B cell (primary cell): ENCODE measurements at regions not wholly inside any gene's neighbourhood (a gene's known extent, or its start where the extent isn't known, plus 50 kb on each side); places are given as distances from the start of the nearest gene placed in this dataset.

Source experiments
- ATAC-seq: fragments of 200-7000 bp; cut with Tn5 transposase; one replicate; pipeline ENCODE4 v1.10.0; 2021; ENCODE audit warnings: low read depth, mild to moderate bottlenecking, moderate number of reproducible peaks, moderate library complexity
- CTCF ChIA-PET: fragments of 350-600 bp; sonication (Branson Sonifier 250); formaldehyde crosslinking; loops from one replicate; lab custom pipeline; 2021; ENCODE audit warnings: antibody characterized with exemption, inconsistent platforms; lab: Charles Lee
- POLR2A ChIA-PET: fragments of 350-600 bp; sonication (Branson Sonifier 250); formaldehyde crosslinking; loops from one replicate; lab custom pipeline; 2021; ENCODE audit warnings: antibody characterized with exemption; lab: Charles Lee
- DNase-seq: peaks from one replicate; pipeline ENCODE4 v3.0.0; 2013
- H2AFZ ChIP-seq: 2 replicates; pipeline ENCODE4 v1.6.1; 2012; ENCODE audit warnings: mild to moderate bottlenecking, low read depth, low read length; ENCODE audit not compliant: insufficient read depth, poor library complexity, severe bottlenecking
- H3K27ac ChIP-seq, 2 donors: 1 replicate in 1 of 2; 2 replicates in 1 of 2; pipeline ENCODE4 v1.5.1; 2012 to 2013; ENCODE audit warnings: low read length in 2 of 2, mild to moderate bottlenecking in 2 of 2, moderate library complexity in 1 of 2
- H3K27me3 ChIP-seq, 4 experiments: fragments of 200-600 bp in 1 of 4; sonication (generic) in 1 of 4; replicated peaks in 1 of 4; 1 replicate in 2 of 4; 2 replicates in 2 of 4; pipeline versions ENCODE4 v1.6.1 to v1.7.0; 2013 to 2016; ENCODE audit warnings: low read length in 3 of 4, mild to moderate bottlenecking in 2 of 4, mixed read lengths in 1 of 4, moderate library complexity in 1 of 4; ENCODE audit not compliant: insufficient read depth in 4 of 4, control insufficient read depth in 3 of 4; ENCODE audit errors: control extremely low read depth in 1 of 4
- H3K36me3 ChIP-seq, 2 experiments: replicated peaks in 1 of 2; 1 replicate in 1 of 2; 2 replicates in 1 of 2; pipeline versions ENCODE4 v1.6.1 to v1.7.1; 2013; ENCODE audit warnings: low read length in 1 of 2; ENCODE audit not compliant: insufficient read depth in 2 of 2, control insufficient read depth in 1 of 2; ENCODE audit errors: control extremely low read depth in 1 of 2, extremely low read depth in 1 of 2
- H3K4me1 ChIP-seq, 2 donors: fragments of 200-600 bp in 1 of 2; sonication (generic) in 1 of 2; 1 replicate in 1 of 2; 2 replicates in 1 of 2; pipeline versions ENCODE4 v1.5.1 to v1.6.1; 2013 to 2017; ENCODE audit warnings: low read length in 2 of 2; ENCODE audit not compliant: control insufficient read depth in 2 of 2, insufficient read depth in 2 of 2
- H3K4me2 ChIP-seq: replicated peaks from 2 replicates; pipeline ENCODE3; 2012; ENCODE audit warnings: mild to moderate bottlenecking, low read depth, low read length; ENCODE audit not compliant: poor library complexity, severe bottlenecking
- H3K4me3 ChIP-seq, 5 experiments: fragments of 200-600 bp in 1 of 5; sonication (generic) in 1 of 5; 1 replicate in 3 of 5; 2 replicates in 2 of 5; pipeline versions ENCODE4 v1.5.1 to v1.7.0; 2011 to 2016; ENCODE audit warnings: low read length in 4 of 5, mild to moderate bottlenecking in 4 of 5, low read depth in 2 of 5, control low read depth in 1 of 5, moderate library complexity in 1 of 5; ENCODE audit not compliant: insufficient read depth in 1 of 5; ENCODE audit errors: control extremely low read depth in 1 of 5, extremely low read depth in 1 of 5
- H3K79me2 ChIP-seq: fragments of 200-600 bp; sonication (generic); one replicate; pipeline ENCODE4 v1.6.0; 2016; ENCODE audit warnings: low read length; ENCODE audit not compliant: control insufficient read depth, insufficient read depth
- H3K9ac ChIP-seq: fragments of 200-600 bp; sonication (generic); 2 replicates; pipeline ENCODE4 v1.6.1; 2017; ENCODE audit warnings: mild to moderate bottlenecking, low read length, moderate library complexity
- H3K9me3 ChIP-seq, 3 donors: one replicate each; pipeline versions ENCODE4 v1.6.1 to v1.7.1; 2013; ENCODE audit warnings: low read length in 2 of 3; ENCODE audit not compliant: control insufficient read depth in 2 of 3, insufficient read depth in 1 of 3; ENCODE audit errors: control extremely low read depth in 1 of 3
- H4K20me1 ChIP-seq: 2 replicates; pipeline ENCODE4 v1.6.0; 2012; ENCODE audit warnings: mild to moderate bottlenecking, low read length; ENCODE audit not compliant: insufficient read depth, control insufficient read depth, poor library complexity, severe bottlenecking
- H3K27ac Mint-ChIP-seq: one replicate; pipeline ENCODE4 v1.8.0; 2021; ENCODE audit warnings: mixed read lengths
- H3K27me3 Mint-ChIP-seq: one replicate; pipeline ENCODE4 v1.8.0; 2021; ENCODE audit warnings: mixed read lengths
- H3K4me1 Mint-ChIP-seq: one replicate; pipeline ENCODE4 v1.8.0; 2021; ENCODE audit warnings: mixed read lengths
- H3K4me3 Mint-ChIP-seq: one replicate; pipeline ENCODE4 v1.8.0; 2021; ENCODE audit warnings: mixed read lengths
- H3K9me3 Mint-ChIP-seq: one replicate; pipeline ENCODE4 v1.8.0; 2022; ENCODE audit warnings: mixed read lengths; ENCODE audit not compliant: insufficient read depth
- EZH2 ChIP-seq: IDR thresholded peaks from 2 replicates; pipeline ENCODE4 v1.6.1; 2012; ENCODE audit warnings: borderline replicate concordance, low read depth, mild to moderate bottlenecking, moderate library complexity, low read length; ENCODE audit not compliant: insufficient read depth, poor library complexity, severe bottlenecking
- WGBS: methylation state at CpG from one replicate; pipeline ENCODE4 v1.1.5; 2013; ENCODE audit warnings: missing lambda C conversion rate; ENCODE audit not compliant: insufficient coverage; 5-methylcytosine and 5-hydroxymethylcytosine counted together
- intact Hi-C: fragments of 100-400 bp; cut with micrococcal nuclease; formaldehyde crosslinking; loops from one replicate; pipeline ENCODE4 v1.10.0; 2022
- TF ChIP-seq, protein P1 (sequence below): fragments of 200-600 bp; IDR thresholded peaks from one replicate; pipeline ENCODE4 v1.8.0; 2022; ENCODE audit warnings: antibody characterized with exemption, mild to moderate bottlenecking

DNA sequence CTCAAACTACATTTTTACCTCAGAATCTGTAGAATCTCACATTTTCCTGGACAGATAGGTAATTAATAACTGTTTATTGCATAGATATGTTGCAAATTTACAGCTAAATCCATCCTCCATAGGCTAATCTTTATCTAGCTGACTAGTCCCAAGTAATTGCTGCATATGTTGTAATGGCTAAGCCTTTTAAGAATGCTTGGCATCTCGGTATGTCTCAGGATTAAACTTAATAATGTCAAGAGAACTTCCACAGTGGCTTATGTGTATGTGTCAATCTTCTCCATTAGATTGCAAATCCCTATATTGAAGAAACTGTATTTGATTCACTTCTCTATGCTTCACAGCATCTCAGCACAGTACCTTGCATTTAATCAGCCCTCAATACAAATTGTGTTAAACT lies 131.9 kb downstream of the PRDM9 start:
- Histone ChIP-seq H3K27ac (no peak overlapping the region), H2AFZ (no peak overlapping the region), H3K9ac (no peak overlapping the region), H3K36me3 (no peaks in the 10 kb centered on the region), H4K20me1 (no peaks in the 10 kb centered on the region), H3K9me3 (no peaks in the 10 kb centered on the region), H3K79me2 (no peaks in the 10 kb centered on the region), H3K27me3 (no peaks in the 10 kb centered on the region), H3K4me2 (no peak overlapping the region), H3K4me1 (no peaks in the 10 kb centered on the region), H3K4me3 (no peak overlapping the region)
- Mint-ChIP-seq H3K4me1 (no peaks in the 10 kb centered on the region), H3K4me3 (no peak overlapping the region), H3K27ac (no peak overlapping the region), H3K9me3 (peaks cover 4% of the 10 kb centered on the region), H3K27me3 (no peaks in the 10 kb centered on the region)
- no peak for TF ChIP-seq EZH2
- TF ChIP-seq, protein P1, sequence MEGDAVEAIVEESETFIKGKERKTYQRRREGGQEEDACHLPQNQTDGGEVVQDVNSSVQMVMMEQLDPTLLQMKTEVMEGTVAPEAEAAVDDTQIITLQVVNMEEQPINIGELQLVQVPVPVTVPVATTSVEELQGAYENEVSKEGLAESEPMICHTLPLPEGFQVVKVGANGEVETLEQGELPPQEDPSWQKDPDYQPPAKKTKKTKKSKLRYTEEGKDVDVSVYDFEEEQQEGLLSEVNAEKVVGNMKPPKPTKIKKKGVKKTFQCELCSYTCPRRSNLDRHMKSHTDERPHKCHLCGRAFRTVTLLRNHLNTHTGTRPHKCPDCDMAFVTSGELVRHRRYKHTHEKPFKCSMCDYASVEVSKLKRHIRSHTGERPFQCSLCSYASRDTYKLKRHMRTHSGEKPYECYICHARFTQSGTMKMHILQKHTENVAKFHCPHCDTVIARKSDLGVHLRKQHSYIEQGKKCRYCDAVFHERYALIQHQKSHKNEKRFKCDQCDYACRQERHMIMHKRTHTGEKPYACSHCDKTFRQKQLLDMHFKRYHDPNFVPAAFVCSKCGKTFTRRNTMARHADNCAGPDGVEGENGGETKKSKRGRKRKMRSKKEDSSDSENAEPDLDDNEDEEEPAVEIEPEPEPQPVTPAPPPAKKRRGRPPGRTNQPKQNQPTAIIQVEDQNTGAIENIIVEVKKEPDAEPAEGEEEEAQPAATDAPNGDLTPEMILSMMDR = no peak
- POLR2A ChIA-PET = no interaction called here
- CTCF ChIA-PET = no interaction called here
- ATAC-seq (no peak), DNase-seq (no peak)
- intact Hi-C loops = no loop called here
- no CpG with 5 or more reads among the region's 1 CpG for WGBS

DNA sequence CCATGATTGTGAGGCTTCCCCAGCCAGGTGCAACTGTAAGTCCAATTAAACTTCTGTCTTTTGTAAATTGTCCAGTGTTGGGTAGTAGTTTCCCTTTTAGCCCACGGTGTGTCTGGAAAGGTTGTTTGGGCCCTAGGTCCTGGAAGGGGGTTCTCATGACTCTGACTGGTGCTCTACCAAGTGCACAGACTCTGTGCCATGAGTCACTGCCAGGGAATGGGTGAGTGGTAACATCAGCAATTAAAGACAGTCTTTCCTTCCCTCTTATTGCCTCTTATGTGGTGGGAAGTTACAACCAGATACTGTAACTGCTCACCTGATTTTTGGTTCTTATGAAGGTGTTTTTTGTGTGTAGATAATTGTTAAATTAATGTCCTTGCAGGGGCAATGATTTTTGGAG lies 141.2 kb downstream of the PRDM9 start:
- Histone ChIP-seq H3K36me3 (no peaks in the 10 kb centered on the region), H3K27me3 (no peaks in the 10 kb centered on the region), H3K9ac (no peak overlapping the region), H3K4me3 (no peak overlapping the region), H3K27ac (no peak overlapping the region), H3K79me2 (no peaks in the 10 kb centered on the region), H3K4me2 (no peak overlapping the region), H3K9me3 (peaks cover 0 to 3% (median 2%) of the 10 kb centered on the region in 3 donors), H2AFZ (no peak overlapping the region), H3K4me1 (no peaks in the 10 kb centered on the region), H4K20me1 (no peaks in the 10 kb centered on the region)
- Mint-ChIP-seq H3K27me3 (no peaks in the 10 kb centered on the region), H3K9me3 (no peaks in the 10 kb centered on the region), H3K27ac (no peak overlapping the region), H3K4me3 (no peak overlapping the region), H3K4me1 (no peaks in the 10 kb centered on the region)
- CTCF ChIA-PET = no interaction called here
- TF ChIP-seq, protein P1 = no peak
- TF ChIP-seq EZH2 = no peak
- no peak for ATAC-seq
- POLR2A ChIA-PET = no interaction called here
- 88% methylated on average over 1 of the region's 1 CpG for WGBS
- intact Hi-C loops = no loop called here
- DNase-seq = no peak
